Neural cell (in vitro differentiated cells): ENCODE measurements at regions not wholly inside any gene's neighbourhood (a gene's known extent, or its start where the extent isn't known, plus 50 kb on each side); places are given as distances from the start of the nearest gene placed in this dataset.

Source experiments
- CTCF ChIP-seq: fragments of 450-650 bp; IDR thresholded peaks from 2 replicates; pipeline ENCODE4 v1.5.1; 2014; ENCODE audit warnings: antibody characterized with exemption, mild to moderate bottlenecking, moderate library complexity; ENCODE audit not compliant: poor library complexity, severe bottlenecking
- POLR2AphosphoS5 ChIP-seq: IDR thresholded peaks from 2 replicates; pipeline ENCODE4 v1.6.1; 2012

DNA sequence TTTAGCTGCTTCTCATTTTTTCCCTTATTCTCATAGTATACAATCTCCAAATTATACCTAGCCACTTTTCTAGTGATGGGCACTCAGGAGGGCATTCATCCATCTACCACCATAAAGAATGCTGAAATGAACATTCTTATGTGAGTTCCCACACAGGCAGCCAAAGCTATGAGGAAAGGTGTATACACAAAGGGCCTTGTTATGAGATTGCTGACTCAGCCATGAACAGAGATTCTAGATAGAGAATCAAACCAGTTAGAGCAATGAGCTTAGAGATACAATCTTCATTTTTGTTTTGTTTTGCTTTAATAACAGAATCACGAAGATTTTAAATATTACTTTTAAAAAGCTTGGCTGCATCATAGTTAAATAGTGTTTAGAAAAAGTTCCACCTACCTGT lies 54.8 kb upstream of the TNKS2 start:
- no peak for TF ChIP-seq CTCF
- no peak for TF ChIP-seq POLR2AphosphoS5
